ENCODE measurements at regions not wholly inside any gene's neighbourhood (a gene's known extent, or its start where the extent isn't known, plus 50 kb on each side); places are given as distances from the start of the nearest gene placed in this dataset.

GRCh38 chr7:49320083-49320482 is 395.7 kb downstream of the CDC14C start:
- TF ChIP-seq CTCF (IDR thresholded peaks at IDR 0.05) (no peak), EZH2 (IDR thresholded peaks at IDR 0.05) (no peak)
